ENCODE measurements at regions not wholly inside any gene's neighbourhood (a gene's known extent, or its start where the extent isn't known, plus 50 kb on each side); places are given as distances from the start of the nearest gene placed in this dataset.

DNA sequence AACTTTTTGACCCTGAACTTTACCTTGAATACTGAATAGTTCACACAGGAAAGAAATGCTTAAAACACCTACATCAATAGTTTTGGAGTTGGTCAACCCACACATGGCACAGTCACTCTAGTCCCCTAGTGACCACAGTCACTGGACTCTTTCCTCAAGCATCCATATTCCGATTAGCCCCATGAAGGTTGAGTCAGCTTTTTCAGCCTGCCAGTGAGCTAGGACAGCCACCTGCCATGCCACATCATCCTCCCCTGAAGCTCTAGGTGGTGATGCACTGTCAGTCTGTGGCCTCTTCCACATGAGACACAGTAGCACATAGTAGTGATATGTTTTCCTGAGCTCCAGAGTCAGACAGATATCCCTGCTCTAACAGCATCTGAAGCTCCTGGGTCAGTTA is 537.2 kb downstream of the XPNPEP1 start:
- H3K27ac ChIP-seq (ENCODE audit: low read depth, low read length) = no peak overlapping the region
- H2BK120ac ChIP-seq (replicated peaks; ENCODE audit: low read depth, low read length) = no peak overlapping the region
- FAIRE-seq (no peak), DNase-seq (ENCODE audit: low read depth in 1 of 2, low spot score in 2 of 2) (no peak)
- no peaks in the 10 kb centered on the region for H3K79me1 ChIP-seq (ENCODE audit: low read depth, low read length)
- no peak overlapping the region for H3K14ac ChIP-seq (ENCODE audit: insufficient read length)
- H4K5ac ChIP-seq (ENCODE audit: insufficient read length, low read depth, low read length) = no peak overlapping the region
- no peak overlapping the region for H2AK5ac ChIP-seq (ENCODE audit: low read depth, low read length)
- no peak overlapping the region for H3K4me3 ChIP-seq (ENCODE audit: extremely low read depth in 1 of 4, insufficient read depth in 2 of 4, low read depth in 3 of 4, low read length in 4 of 4)
- H3K23ac ChIP-seq (ENCODE audit: insufficient read length) = no peak overlapping the region
- no peak overlapping the region for H3K4ac ChIP-seq (replicated peaks; ENCODE audit: insufficient read length, low read depth, low read length)
- no peak overlapping the region for H4K91ac ChIP-seq (replicated peaks; ENCODE audit: insufficient read length, low read length)
- H2BK15ac ChIP-seq (ENCODE audit: low read length) = no peak overlapping the region
- H3K36me3 ChIP-seq (ENCODE audit: control insufficient read depth in 2 of 4, insufficient read depth in 4 of 4, low read length in 3 of 4) = no peaks in the 10 kb centered on the region
- 77% methylated on average over 1 of the region's 1 CpG; no CpG with 5 or more reads in 1 of the 2 experiments for WGBS, 2 experiments (ENCODE audit: extremely low coverage in 1 of 2, insufficient coverage in 1 of 2, insufficient read length in 1 of 2, insufficient replicate concordance in 2 of 2, low coverage in 1 of 2, low lambda C conversion rate in 2 of 2, missing lambda C conversion rate in 1 of 2)
- no peak overlapping the region for H3K18ac ChIP-seq (ENCODE audit: extremely low read depth, low read length)
- H3K23me2 ChIP-seq (ENCODE audit: low read depth, low read length) = no peaks in the 10 kb centered on the region; the same call in 1 of the 2 replicates
- H2BK5ac ChIP-seq (ENCODE audit: low read depth, low read length) = no peak overlapping the region
- no peak overlapping the region for H2BK20ac ChIP-seq (ENCODE audit: low read length)
- no peaks in the 10 kb centered on the region for H3K79me2 ChIP-seq (ENCODE audit: control insufficient read depth in 1 of 2, insufficient read depth in 2 of 2, low read length in 2 of 2)
- H3K4me2 ChIP-seq (ENCODE audit: insufficient read depth in 1 of 2, low read depth in 2 of 2, low read length in 2 of 2) = no peak overlapping the region
- no peak overlapping the region; the same call in 1 of the 2 replicates for H2AFZ ChIP-seq (ENCODE audit: low read length)
- H3K9me3 ChIP-seq (ENCODE audit: insufficient read depth in 2 of 2, low read depth in 1 of 2, low read length in 1 of 2) = no peaks in the 10 kb centered on the region
- no peak overlapping the region for H2BK12ac ChIP-seq (ENCODE audit: low read depth, low read length)
- H3K9ac ChIP-seq (replicated peaks in 1 of 4; ENCODE audit: extremely low read depth in 1 of 4, low read depth in 3 of 4, low read length in 3 of 4) = no peak overlapping the region
- H3K27me3 ChIP-seq (replicated peaks in 1 of 4; ENCODE audit: control insufficient read depth in 3 of 4, extremely low read depth in 1 of 4, insufficient read depth in 3 of 4, low read length in 3 of 4) = no peaks in the 10 kb centered on the region
- H3K56ac ChIP-seq (replicated peaks; ENCODE audit: insufficient read length, low read depth, low read length) = no peak overlapping the region
- no peaks in the 10 kb centered on the region for H4K20me1 ChIP-seq (replicated peaks in 1 of 2; ENCODE audit: control insufficient read depth in 1 of 2, insufficient read depth in 2 of 2, low read length in 2 of 2)
- H3K4me1 ChIP-seq (replicated peaks in 1 of 4; ENCODE audit: control insufficient read depth in 3 of 4, insufficient read depth in 4 of 4, low read length in 3 of 4) = no peaks in the 10 kb centered on the region
- ChIA-PET POLR2A (ENCODE audit: partially characterized antibody) (no interaction called here), CTCF (ENCODE audit: partially characterized antibody) (no interaction called here)
- peak overlapping the region; percentile 53; the same call in 1 of the 2 replicates for H4K8ac ChIP-seq (ENCODE audit: extremely low read depth, insufficient read depth, low read length)
- TF ChIP-seq SIN3A (conservative IDR thresholded peaks at IDR 0.05 in 1 of 2, IDR thresholded peaks at IDR 0.05 in 1 of 2; ENCODE audit: low read depth in 1 of 2, low read length in 2 of 2) = no peak
- TF ChIP-seq POLR2AphosphoS5 (IDR thresholded peaks at IDR 0.05; ENCODE audit: low read depth, low read length) = no peak
- no peak for TF ChIP-seq TAF1 (IDR thresholded peaks at IDR 0.05; ENCODE audit: low read depth, low read length)
- no peak for TF ChIP-seq SUZ12 (IDR thresholded peaks at IDR 0.05; ENCODE audit: low read length)
- no peak for TF ChIP-seq SAP30 (IDR thresholded peaks at IDR 0.05; ENCODE audit: insufficient read depth, insufficient replicate concordance, low read length)
- no peak for TF ChIP-seq BACH1 (IDR thresholded peaks at IDR 0.05; ENCODE audit: low read length)
- no peak for TF ChIP-seq KDM1A (IDR thresholded peaks at IDR 0.05; ENCODE audit: borderline replicate concordance, low read length)
- no peak for TF ChIP-seq BRCA1 (IDR thresholded peaks at IDR 0.05; ENCODE audit: low read depth, low read length)
- TF ChIP-seq POU5F1 (IDR thresholded peaks at IDR 0.05; ENCODE audit: low read depth, low read length) = no peak
- no peak for TF ChIP-seq CTBP2 (IDR thresholded peaks at IDR 0.05; ENCODE audit: borderline replicate concordance, insufficient read depth, insufficient read length, low read length)
- TF ChIP-seq, protein P1, sequence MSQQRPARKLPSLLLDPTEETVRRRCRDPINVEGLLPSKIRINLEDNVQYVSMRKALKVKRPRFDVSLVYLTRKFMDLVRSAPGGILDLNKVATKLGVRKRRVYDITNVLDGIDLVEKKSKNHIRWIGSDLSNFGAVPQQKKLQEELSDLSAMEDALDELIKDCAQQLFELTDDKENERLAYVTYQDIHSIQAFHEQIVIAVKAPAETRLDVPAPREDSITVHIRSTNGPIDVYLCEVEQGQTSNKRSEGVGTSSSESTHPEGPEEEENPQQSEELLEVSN (IDR thresholded peaks at IDR 0.05) = no peak
- TF ChIP-seq TAF7 (optimal IDR thresholded peaks at IDR 0.05; ENCODE audit: borderline replicate concordance, low read depth, low read length) = no peak
- no peak for TF ChIP-seq RFX5 (IDR thresholded peaks at IDR 0.05; ENCODE audit: borderline replicate concordance, low read depth, low read length)
- no peak for TF ChIP-seq SRF (IDR thresholded peaks at IDR 0.05; ENCODE audit: low read depth, low read length)
